GM11168 (cell line): ENCODE measurements at regions not wholly inside any gene's neighbourhood (a gene's known extent, or its start where the extent isn't known, plus 50 kb on each side); places are given as distances from the start of the nearest gene placed in this dataset.
"Not testable (repeated sequence)": the region's sequence is repeated elsewhere in the genome, so short reads cannot be mapped to it uniquely, and the experiment has no call there.

Source experiments
- in situ Hi-C: fragments of 300-500 bp; cut with MboI; formaldehyde crosslinking; loops from one replicate; pipeline ENCODE4 v1.12.0; 2022; ENCODE audit warnings: low sequenced_read_pairs; ENCODE audit not compliant: unreplicated experiment

GRCh38 chr14:106768972-106769700 is 1242.8 kb downstream of the TMEM121 start:
- in situ Hi-C loops: not testable (repeated sequence)

DNA sequence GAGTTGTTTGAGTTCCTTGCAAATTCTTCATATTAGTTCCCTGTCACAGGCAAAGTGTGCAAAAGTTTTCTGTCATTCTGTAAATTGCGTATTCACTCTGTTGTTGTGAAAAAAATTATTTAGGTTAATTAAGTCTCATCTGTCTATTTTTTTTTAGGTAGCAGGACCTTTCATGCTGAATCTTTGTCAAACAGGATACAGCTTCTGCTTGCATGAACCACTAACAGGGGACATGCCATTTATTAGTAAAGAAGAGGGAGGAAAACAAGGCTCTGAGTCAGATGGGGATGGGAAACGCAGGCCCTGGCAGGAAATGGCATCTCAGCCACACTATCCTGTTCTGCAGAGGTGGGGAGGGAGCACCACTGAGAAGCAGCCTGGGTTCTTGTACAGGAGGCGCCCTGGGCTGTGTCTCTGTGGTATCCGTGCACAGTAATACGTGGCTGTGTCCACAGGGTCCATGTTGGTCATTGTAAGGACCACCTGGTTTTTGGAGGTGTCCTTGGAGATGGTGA is 1243.8 kb downstream of the TMEM121 start:
- in situ Hi-C loops: not testable (repeated sequence)

DNA sequence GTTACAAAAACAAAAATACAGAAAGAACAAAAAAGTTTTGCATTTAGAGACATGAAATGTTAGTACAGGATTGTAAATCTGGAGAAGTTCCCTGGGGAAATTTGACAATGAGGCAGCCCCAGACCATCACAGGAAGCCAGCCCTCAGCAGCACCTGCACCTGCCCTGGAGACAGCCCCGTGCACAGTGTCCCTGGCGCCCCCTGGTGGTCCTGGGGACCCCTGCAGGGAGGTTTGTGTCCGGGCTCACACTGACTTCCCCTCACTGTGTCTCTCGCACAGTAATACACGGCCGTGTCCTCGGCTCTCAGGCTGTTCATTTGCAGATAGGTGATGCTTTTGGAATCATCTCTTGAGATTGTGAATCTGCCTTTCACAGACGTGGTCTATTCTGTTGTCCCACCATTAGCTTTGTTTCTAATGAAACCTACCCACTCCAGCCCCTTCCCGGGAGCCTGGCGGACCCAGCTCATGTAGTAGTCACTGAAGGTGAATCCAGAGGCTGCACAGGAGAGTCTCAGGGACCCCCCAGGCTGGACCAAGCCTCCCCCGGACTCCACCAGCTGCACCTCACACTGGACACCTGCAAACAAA is 1248.6 kb downstream of the TMEM121 start:
- in situ Hi-C loops: not testable (repeated sequence)

DNA sequence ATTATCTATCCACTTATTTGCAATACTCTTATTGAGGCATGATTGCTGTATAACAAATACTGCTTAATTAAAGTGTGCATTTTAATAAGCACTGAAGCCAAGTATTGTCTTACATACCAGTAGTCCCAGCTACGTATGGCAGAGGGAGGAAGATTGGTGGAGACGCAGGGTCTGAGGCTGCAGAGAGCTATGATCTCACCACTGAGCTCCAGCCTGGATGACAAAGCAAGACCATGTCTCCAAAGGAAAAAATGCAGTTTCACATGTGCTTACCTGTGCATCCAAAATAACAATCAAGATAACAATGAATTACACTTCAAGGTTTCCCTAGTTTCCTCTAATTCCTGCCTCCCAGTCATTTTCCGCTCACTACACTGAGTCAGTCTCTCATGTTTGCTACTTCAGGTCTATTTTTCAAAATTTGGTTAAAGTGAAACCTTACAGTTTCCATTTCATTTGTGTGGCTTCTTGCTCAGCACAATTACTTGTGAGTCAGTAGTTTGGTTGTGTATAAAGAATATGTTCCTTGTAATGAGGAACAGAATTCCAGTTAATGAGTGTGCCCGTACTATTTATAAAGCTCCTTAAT is 1250.1 kb downstream of the TMEM121 start:
- in situ Hi-C loops: no loop called here

DNA sequence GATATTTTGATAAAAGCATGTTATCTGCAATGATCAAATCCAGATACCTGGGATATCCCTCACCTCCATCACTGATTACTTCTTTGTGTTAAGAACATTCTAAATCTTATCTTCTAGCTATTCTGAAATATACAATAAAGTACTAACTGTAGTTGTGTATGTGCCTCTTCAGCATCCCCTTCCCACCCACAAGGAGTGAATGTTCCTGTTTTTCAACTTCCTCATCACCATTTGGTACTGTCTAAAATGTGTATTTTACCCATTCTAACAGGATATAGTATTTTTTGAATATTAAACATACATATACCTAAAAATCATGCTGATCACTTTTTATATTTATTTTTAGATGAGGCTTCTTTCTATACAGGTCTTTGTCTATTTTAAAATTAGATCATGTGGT is 1252.6 kb downstream of the TMEM121 start:
- in situ Hi-C loops: no loop called here

- in situ Hi-C loops: no loop called here
These were observed 1260.3 kb downstream of the TMEM121 start for GRCh38 chr14:106786697-106787096.

- in situ Hi-C loops: no loop called here
These were observed 1261.2 kb downstream of the TMEM121 start for GRCh38 chr14:106787626-106788025.

- in situ Hi-C loops: no loop called here
These were observed 1262.2 kb downstream of the TMEM121 start for GRCh38 chr14:106788534-106788933.

DNA sequence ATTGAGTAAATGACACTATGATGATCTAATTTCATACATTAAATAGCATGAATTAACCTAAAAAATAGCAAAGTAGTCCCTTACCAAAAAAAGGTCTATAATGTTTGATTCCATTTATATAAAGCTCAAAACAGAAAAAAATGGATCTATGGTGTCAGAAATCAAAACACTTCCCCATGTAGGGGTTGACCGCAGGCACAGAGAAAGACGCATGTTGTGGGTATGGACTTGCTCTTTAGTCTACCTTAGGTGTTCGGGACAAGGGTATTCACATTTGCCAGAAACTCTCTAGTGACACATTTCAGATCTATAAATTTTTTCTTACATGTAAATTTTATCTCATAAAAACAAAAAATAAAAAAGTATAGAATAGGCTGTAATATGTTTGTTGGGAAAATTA is 1262.9 kb downstream of the TMEM121 start:
- in situ Hi-C loops: no loop called here

GRCh38 chr14:106790189-106791036 is 1264.0 kb downstream of the TMEM121 start:
- in situ Hi-C loops: no loop called here

- in situ Hi-C loops: no loop called here
These were observed 1266.2 kb downstream of the TMEM121 start for GRCh38 chr14:106792543-106792942.

DNA sequence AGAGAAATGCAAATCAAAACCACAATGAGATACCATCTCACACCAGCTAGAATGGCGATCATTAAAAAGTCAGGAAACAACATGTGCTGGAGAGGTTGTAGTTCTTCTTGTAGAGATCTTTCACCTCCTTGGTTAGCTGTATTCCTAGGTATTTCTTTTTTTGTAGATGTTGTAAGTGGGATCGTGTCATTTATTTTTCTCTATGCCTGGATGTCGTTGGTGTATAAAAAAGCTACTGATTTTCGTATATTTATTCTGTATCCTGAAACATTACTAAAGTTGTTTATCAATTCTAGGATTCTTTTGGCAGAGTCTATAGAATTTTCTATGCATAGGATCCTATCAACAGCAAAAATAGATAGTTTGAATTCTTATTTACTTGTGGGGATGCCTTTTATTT is 1271.8 kb downstream of the TMEM121 start:
- in situ Hi-C loops: not testable (repeated sequence)

DNA sequence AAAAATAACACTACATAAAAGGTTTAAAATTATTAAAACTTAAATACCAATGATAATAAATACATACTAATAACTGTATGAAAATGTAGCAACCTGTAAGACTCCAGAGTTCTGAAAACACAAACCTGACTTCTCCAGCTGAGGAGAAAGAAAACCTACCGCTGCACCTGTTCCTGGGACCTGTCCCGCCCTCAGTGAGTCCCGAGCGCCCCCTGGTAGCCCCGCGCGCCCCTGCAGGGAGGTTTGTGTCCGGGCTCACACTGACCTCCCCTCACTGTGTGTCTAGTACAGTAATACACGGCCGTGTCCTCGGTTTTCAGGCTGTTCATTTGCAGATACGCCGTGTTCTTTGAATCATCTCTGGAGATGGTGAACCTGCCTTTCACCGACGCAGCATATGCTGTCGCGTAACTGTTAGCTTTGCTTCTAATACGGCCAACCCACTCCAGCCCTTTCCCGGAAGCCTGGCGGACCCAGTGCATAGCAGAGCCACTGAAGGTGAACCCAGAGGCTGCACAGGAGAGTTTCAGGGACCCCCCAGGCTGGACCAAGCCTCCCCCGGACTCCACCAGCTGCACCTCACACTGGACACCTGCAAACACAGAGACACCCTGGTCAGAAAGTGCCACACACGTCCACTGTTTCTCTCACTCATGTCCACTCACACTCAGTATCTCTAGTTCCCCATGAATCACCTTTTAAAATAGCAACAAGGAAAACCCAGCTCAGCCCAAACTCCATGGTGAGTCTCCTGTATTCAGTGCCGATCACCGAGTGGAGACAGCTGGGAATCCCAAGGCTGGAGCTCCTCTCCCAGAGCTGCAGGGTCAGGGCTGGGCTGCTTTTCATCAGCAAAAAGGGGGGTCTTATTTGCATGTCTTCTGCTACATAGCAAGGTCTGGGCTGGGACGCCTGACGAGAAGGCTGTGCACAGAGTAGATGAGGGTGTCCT is 1276.3 kb downstream of the TMEM121 start:
- in situ Hi-C loops: no loop called here

DNA sequence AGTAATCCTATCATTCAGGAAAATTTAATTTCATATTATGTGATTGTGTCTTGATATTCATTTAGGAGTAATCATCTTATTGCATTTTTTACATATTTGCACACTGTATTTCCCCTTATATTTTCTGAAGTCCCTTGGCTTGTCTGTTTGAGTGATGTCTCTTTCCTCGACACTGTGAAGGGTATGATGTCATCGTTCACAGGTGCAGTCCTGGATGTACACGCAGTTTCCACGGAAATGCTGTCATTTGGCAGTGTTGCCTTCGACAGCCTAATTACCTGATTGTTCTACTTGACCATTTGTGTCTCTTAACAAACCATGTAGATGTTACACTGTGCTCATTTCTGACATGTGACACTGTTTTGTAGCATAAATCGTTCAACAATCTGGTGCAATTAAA is 1277.0 kb downstream of the TMEM121 start:
- in situ Hi-C loops: no loop called here

GRCh38 chr14:106807493-106807892 is 1281.1 kb downstream of the TMEM121 start:
- in situ Hi-C loops: no loop called here

DNA sequence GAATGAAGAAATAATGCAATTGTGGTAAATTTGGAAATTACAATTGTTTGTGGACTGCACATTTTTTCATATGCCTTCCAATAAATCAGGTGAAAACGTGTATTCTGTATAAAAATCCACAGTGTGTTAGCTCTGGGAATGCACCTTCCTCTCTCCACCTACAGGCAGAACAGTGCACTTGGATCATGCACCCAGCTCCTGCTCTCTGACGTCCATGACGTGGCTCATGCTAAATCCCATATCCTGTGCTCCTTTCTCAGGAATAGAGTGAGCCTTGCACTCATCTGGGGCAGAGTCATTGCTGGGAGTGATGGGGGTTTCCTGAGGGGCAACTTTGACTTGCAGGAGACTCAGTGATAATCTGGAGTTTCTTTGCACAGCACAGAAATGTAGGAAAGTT is 1282.1 kb downstream of the TMEM121 start:
- in situ Hi-C loops: no loop called here

DNA sequence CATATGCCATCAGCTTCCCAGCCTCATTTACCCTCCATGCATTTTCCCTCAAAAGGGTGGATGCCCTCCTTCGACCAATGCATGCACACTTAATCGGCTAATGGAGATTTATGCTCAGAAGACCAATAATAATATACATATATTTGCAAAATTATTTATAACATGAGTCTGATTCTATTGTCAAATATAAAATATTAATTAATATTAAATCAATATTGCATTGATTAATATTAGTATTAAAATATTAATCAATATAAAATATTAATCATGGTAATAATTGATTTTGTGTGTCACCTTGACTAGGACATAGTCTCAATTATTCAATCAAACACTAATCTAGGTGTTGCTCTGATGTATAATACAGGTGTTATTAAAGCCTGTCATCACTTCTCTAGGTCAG is 1282.5 kb downstream of the TMEM121 start:
- in situ Hi-C loops: no loop called here

DNA sequence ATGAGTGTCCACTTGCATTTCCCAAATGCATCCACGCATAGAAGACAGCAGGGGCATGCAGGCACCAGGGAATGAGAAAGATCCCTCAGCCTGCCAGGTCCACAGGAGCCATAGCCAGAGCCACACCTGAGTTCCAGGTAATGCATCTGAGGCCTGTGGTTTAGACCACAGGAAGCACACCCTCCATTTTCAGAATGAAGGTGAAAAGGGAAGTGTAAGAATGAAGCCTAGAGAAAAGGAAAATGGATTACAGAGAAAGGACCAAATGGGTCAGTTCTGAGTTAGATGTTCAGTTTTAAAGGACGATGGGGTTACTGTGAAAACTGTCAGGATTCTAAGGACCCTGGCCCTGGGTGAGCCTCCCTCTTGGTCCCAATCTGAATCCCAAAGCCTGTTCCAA is 1283.2 kb downstream of the TMEM121 start:
- in situ Hi-C loops: no loop called here

GRCh38 chr14:106810168-106810567 is 1283.8 kb downstream of the TMEM121 start:
- in situ Hi-C loops: not testable (repeated sequence)

DNA sequence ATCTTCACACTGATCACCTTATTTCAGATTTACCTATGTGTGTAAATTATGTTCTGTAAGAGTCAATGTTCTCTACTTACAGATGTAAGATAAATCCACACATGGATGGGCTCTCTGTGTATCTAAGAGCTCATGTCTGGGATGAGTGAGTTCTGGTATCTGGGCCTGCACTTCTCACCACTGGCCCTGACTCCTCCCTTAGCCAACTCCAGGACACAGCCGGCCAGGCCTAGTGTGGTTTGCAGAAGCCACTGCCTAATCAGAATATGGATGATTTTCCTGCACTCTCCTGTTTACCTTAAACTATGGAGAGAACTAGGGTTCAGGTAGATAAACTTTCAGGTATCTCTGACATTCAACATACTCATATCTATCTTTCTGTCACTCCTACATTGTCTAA is 1284.8 kb downstream of the TMEM121 start:
- in situ Hi-C loops: no loop called here
